Embryonic facial prominence (tissue), 1 donor: ENCODE measurements at regions not wholly inside any gene's neighbourhood (a gene's known extent, or its start where the extent isn't known, plus 50 kb on each side); places are given as distances from the start of the nearest gene placed in this dataset.

ENCODE experiments used
- DNase-seq: peaks from one replicate; pipeline ENCODE4 v3.0.0-alpha.2; 2016; ENCODE audit errors: extremely low spot score

DNA sequence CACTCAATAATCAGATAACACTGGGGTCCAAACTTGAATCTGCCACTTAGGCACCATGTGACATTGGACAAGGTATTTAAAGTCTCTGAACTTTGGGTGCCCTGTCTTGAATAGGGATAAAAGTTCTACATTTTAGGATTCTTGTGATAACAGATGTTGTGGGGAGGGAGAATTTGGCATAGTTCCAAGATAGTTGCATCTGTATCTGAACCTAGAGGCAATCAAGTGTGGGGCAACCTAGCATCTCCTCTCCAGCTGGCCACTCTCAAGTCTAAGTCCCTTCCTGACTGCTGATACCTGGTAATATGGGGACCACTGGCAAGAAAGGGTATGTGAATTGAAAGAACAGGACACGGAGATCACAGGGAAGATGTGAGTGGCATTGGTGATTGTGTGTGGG, 256.1 kb downstream of the FOXO1 start:
- DNase-seq, result no peak

DNA sequence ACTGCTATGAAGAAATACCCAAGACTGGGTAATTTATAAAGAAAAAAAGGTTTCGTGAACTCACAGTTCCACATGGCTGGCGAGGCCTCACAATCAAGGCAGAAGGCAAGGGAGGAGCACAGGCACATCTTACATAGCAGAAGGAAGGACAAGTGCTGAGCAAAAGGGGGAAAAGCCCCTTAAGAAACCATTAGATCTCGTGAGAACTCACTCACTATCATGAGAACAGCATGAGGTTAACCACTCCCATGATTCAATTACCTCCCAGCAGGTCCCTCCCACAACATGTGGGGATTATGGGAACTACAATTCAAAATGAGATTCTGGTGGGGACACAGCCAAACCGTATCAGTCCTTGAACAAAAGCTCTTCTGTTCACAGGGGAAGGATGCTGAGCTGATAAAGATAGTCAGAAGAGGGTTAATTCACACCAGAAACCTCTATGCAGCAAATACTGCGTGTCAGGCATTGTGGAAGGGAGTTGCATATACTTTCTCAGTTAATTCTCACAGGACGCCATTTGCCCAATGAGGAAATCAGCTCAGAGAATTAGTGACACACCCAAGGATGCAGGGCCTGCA, 246.2 kb downstream of the FOXO1 start:
- DNase-seq, result no peak

DNA sequence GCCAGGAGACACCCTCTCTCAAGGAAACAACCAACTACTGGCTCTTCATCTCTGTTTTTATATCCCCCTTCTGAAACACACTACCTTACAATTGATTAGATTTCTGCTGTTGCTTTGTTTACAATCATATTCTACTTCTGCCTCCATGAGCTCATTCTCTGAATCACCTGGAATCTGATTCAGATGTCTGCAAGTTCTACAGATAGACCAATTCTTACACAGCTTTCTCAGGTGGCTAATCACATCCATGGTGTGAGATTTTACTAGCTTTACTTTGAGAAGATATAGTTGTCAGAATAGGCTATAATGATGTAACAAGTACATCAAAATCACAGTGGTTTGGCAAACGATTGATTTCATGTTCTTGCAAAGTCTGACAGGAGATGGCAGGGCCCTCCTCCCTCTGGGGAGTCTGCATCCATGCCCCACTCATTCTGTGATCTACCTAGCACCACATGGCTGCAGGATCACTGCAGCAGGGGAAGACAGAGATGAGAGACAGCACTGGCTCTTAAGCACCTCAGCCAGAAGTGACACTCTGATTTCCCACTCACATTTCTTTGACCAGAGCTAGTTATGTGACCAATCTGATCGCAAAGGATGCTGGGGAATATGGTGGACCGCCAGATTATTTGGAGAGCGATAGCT, 243.7 kb downstream of the FOXO1 start:
- DNase-seq, result no peak

DNA sequence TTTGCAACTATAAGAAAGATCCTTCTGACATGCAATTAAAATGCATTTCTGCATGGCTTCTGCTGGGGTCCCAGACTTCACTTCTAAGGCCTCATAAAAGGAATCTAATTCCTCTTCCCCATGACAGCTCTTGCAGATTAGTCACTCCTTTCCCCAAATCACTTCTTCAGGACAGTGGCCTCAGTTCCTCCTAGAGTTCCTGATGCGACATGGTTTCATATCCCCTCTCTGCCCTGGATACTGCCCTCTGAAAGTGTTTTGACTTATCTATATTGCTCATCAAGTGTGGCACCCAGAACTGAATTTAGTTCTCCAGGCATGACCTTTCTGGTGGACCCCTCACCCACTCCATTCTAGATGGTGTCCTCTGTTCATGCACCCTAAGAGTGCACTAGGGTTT, 238.1 kb downstream of the FOXO1 start:
- DNase-seq, result no peak

DNA sequence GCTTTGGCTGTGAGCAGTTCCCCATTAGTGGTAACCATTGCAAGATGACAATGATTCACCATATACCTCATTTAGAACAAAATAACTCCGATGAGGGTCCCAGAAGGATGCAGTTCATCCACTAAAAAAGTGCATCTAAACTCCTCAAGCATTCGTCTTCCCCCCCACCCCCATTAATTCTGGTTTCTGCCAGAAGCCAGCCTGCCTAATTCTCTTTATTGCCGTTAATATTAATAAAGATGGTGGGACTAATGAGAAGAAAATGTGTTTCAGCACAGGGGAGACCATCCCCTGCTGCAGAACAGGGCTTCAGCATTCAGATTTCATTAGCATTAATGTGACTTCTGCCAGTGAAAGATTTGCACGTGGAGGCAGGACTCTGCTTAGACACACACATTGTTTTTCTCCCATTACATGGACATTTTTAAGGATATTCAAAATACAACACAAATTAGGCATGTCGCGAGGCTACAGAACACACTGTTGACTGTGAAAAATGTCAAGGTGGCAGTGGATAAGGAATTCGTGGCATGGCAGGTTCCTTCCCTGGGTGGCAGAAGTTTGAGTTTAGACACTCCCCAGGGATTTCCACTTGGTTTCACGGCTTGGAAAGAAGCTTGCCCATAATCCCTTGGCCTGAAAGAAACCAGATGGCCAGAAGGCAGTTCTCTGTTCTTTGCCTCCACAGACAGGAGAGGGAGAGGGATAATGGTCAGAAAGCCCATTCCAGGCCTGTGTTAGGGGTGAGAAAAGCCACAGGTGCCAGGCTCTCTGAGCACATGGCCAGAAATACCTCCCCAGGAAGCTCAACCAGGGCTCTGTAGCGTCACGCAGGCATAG, 236.5 kb downstream of the FOXO1 start:
- DNase-seq, result no peak

- no peak for DNase-seq
Measured at GRCh38 chr13:40432018-40432978, 234.1 kb downstream of the FOXO1 start.

- no peak for DNase-seq
Measured at GRCh38 chr13:40433001-40433400, 233.4 kb downstream of the FOXO1 start.

- no peak for DNase-seq
Measured at GRCh38 chr13:40433577-40433976, 232.9 kb downstream of the FOXO1 start.

- DNase-seq, result no peak
Measured at GRCh38 chr13:40434516-40435397, 231.7 kb downstream of the FOXO1 start.

DNA sequence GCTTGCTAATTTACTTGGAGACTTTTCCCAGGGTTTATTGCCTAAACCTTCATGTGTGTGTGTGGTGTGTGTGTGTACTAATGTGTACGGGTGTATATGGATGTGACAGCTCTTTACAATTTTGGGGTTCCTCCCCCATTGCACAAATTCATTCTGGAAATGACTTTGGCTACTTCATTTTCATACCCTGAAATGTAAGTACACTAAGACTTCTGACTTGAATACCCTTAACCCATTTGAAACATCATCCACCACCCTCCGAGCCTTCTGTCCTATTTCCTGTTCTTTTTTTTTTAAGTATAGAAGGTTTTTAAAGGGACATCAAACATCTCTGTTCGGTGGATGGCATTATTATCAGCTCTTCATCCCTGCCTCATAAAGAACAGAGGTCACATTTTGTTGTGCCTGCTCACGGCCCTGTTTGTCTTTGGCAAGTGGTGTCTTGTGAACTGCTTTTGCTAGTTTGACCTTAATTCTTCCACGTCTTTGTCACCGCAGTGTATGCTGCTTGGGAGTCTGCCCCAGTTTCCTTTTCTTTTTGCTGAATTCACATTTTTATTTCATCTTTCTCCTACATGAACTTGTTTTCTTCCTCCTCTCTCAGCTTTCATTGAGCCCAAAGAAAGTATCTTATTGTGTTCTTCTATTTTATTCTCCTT, 228.3 kb downstream of the FOXO1 start:
- DNase-seq, result no peak

- DNase-seq, result no peak
Measured at GRCh38 chr13:40438999-40439797, 227.2 kb downstream of the FOXO1 start.

GRCh38 chr13:40439928-40440327, 226.5 kb downstream of the FOXO1 start:
- DNase-seq, result no peak

DNA sequence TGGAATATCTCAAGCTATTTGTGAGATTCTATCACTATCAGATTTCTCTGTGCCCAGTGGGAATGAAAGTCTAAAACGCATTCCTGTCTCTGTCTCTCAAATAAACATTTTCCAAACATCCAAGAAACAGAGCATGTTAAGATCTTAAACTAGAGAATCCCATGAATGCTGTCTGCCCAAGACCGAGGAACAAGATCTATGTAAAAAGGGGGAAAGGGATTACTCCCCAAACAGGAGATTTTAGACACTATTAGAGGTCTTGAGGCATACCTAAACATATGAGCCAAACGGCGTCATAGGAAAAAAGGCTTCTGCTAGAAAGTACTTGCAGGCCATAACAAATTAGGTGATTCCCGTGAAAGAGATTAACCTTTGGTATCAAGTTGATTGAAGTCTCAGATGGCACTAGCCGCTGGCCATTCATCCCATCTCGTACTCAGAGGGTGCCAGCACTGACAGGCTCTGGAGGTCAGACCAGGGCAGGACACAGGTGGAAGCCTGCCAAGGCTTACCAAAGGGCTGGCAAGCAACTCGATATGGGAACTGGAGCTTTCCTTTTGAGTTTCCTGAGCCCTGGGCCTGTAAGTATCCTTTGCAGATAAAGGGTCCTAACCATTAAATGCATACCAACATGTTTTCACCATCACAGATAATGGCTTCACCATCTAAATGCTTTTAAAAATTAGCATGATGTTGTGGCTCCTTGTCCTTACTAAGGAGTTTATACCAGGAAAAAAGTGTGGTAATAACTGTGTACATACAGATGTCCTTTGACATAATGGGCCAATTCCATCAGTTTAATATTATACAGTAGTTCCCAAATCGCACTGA, 225.2 kb downstream of the FOXO1 start:
- no peak for DNase-seq

DNA sequence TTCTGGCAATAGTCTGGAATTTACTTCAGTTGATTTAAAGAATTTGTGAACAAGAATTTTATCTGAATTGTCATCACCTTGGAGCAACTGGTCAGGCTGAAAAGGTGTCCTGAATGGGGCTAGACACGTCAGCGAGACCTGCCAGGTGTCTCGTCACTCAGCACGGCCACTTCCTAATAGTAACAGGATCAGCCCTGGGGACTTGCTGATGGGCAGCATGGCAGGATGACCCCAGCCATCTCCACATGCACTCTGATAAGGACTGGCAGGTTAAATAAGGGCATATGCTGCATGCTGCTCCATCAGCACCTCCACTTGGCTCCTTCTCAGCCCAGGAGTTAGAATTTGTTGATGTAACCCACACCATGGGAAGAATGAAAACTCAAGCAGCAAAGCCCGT, 224.2 kb downstream of the FOXO1 start:
- DNase-seq, result no peak

GRCh38 chr13:40442826-40443225, 223.6 kb downstream of the FOXO1 start:
- no peak for DNase-seq

- DNase-seq, result no peak
Measured at GRCh38 chr13:40444241-40444640, 222.2 kb downstream of the FOXO1 start.

DNA sequence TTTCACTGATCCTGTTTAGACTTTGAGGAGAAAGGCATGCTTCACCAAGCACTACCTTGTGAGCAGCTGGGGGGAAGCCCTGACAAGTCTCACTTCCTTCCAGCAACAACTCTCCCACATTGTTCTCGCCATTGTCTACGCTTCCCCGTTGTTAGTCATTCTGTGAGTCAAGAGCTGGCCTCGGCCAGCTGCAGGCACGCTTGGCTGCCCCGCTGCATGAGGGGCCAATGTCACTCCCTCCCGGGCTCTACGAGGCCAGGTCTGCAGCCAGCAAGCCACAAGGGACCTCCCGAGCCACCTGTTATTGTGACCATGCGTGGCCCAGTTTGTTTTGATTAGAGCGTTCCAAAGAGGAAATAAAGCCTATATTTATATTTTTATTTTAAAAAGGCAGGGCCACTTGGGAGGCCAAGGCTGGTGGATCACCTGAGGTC, 220.9 kb downstream of the FOXO1 start:
- no peak for DNase-seq

DNA sequence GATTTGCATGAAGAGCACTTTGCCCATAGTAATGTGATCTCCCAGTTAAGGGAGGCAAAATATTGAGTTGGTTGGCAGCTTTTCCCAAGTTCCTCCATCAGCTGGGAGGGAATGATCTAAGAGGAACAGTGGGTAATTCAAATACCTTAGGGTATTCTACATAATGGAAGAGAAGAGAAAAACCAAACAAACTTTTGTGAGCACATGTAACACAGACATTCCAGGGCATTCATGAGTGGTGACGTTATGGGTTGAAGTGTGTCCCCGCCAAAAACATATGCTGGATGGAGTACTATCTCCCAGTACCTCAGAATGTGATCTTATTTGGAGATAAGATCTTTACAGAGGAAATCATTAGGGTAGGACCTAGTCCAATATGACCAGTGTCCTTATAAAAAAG, 220.1 kb downstream of the FOXO1 start:
- no peak for DNase-seq

DNA sequence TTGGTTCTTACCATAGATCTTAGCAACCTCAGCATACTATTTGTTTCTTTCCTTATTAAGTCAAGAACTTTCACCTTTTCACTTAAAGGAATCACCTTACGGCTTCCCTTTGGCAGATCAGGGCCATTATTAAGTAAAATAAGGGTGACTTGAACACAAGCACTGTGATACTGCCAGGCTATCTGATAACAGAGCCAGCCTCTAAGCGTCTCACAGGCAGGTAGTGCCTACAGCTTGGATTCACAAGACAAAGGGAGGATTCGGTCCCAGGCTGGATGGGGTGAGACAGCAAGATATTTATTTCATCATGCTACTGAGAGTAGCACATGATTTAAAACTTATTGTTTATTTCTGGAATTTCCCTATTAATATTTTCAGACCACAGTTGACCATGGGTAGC, 218.6 kb downstream of the FOXO1 start:
- no peak for DNase-seq
